ENCODE measurements at regions not wholly inside any gene's neighbourhood (a gene's known extent, or its start where the extent isn't known, plus 50 kb on each side); places are given as distances from the start of the nearest gene placed in this dataset.

DNA sequence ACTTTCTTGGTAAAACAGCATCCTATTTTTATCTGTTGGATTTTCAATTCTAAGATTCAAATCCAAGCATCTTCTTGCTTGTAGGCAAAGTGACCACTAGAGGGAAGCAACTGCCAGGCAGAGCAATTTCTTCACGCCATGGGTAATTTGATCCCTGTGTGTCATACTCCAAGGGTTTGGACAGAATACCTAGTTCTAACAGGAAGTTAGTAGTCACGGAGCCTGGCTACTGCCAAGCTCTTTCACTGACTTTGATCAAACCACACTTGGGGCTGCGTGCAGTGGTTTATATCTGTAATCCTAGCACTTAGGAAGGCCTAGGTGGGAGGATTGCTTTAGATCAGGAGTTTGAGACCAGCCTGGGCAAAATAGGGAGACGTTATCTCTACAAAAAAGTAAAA, 473.6 kb upstream of the TNC start:
- no peaks in the 10 kb centered on the region for H4K20me1 ChIP-seq (ENCODE audit: control insufficient read depth, insufficient read depth, insufficient read length)
- no peaks in the 10 kb centered on the region for H3K9me3 ChIP-seq (ENCODE audit: control insufficient read depth, low read depth, low read length)
- H2BK15ac ChIP-seq (ENCODE audit: low read depth, low read length) = no peak overlapping the region
- Mint-ChIP-seq H3K9me3 (no peaks in the 10 kb centered on the region), H3K4me3 (peak overlapping the region in 1 of 2 experiments; percentile 29; a peak in 1 of 5 replicates), H3K27me3 (ENCODE audit: low read depth) (no peaks in the 10 kb centered on the region), H3K36me3 (ENCODE audit: insufficient read depth in 1 of 3, low read depth in 3 of 3) (no peaks in the 10 kb centered on the region), H3K4me1 (peaks cover 14 to 17% of the 10 kb centered on the region in 2 experiments), H3K27ac (peak overlapping the region; percentile 79 to 99 (median 83); a peak in 6 of 7 replicates)
- H2AK5ac ChIP-seq (ENCODE audit: insufficient read length, low read length) = no peak overlapping the region
- H4K8ac ChIP-seq (replicated peaks; ENCODE audit: insufficient read length, low read depth, low read length) = no peak overlapping the region
- H3K56ac ChIP-seq (ENCODE audit: insufficient read length, low read depth, low read length) = no peak overlapping the region
- H3K23me2 ChIP-seq (ENCODE audit: insufficient read length, low read depth, low read length, poor library complexity, severe bottlenecking) = no peaks in the 10 kb centered on the region
- peak; percentile 80 for DNase-seq
- peak overlapping the region; percentile 13 for H3K4me2 ChIP-seq (ENCODE audit: insufficient read depth, insufficient read length, low read length)
- H3K27ac ChIP-seq (ENCODE audit: insufficient read length, low read depth, low read length) = no peak overlapping the region
- no peak overlapping the region for H4K91ac ChIP-seq (ENCODE audit: insufficient read length, low read depth, low read length)
- H3K27me3 ChIP-seq (ENCODE audit: insufficient read depth, low read length) = no peaks in the 10 kb centered on the region
- no peak overlapping the region for H2BK20ac ChIP-seq (ENCODE audit: low read depth, low read length, poor library complexity, severe bottlenecking)
- no peak overlapping the region for H3K14ac ChIP-seq (ENCODE audit: insufficient read depth, low read length)
- no peak overlapping the region for H3K18ac ChIP-seq (ENCODE audit: insufficient read length, low read depth, low read length)
- H4K5ac ChIP-seq (ENCODE audit: insufficient read length, low read depth, low read length) = no peak overlapping the region
- H3K4ac ChIP-seq (ENCODE audit: low read depth, low read length) = no peak overlapping the region
- no peaks in the 10 kb centered on the region for H3K79me2 ChIP-seq (ENCODE audit: insufficient read depth, low read length)
- no peak overlapping the region for H3T11ph ChIP-seq (ENCODE audit: low read length)
- H3K23ac ChIP-seq (ENCODE audit: insufficient read length, low read depth, low read length) = no peak overlapping the region
- H2BK5ac ChIP-seq (ENCODE audit: insufficient read length, low read length) = no peak overlapping the region
- H3K9ac ChIP-seq (ENCODE audit: extremely low read depth, insufficient read length, low read length) = no peak overlapping the region
- WGBS (ENCODE audit: extremely low coverage, insufficient read length, low lambda C conversion rate) = no CpG with 5 or more reads among the region's 4 CpGs
- H3K4me1 ChIP-seq (ENCODE audit: insufficient read depth, low read length) = peaks cover 6% of the 10 kb centered on the region; the same call in 1 of the 2 replicates
- TF ChIP-seq, protein P1, sequence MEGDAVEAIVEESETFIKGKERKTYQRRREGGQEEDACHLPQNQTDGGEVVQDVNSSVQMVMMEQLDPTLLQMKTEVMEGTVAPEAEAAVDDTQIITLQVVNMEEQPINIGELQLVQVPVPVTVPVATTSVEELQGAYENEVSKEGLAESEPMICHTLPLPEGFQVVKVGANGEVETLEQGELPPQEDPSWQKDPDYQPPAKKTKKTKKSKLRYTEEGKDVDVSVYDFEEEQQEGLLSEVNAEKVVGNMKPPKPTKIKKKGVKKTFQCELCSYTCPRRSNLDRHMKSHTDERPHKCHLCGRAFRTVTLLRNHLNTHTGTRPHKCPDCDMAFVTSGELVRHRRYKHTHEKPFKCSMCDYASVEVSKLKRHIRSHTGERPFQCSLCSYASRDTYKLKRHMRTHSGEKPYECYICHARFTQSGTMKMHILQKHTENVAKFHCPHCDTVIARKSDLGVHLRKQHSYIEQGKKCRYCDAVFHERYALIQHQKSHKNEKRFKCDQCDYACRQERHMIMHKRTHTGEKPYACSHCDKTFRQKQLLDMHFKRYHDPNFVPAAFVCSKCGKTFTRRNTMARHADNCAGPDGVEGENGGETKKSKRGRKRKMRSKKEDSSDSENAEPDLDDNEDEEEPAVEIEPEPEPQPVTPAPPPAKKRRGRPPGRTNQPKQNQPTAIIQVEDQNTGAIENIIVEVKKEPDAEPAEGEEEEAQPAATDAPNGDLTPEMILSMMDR (conservative IDR thresholded peaks at IDR 0.05) = peak; percentile 90
- H2AFZ ChIP-seq (ENCODE audit: low read length) = peak overlapping the region; percentile 93
- H2BK120ac ChIP-seq (ENCODE audit: low read depth, low read length, poor library complexity, severe bottlenecking) = no peak overlapping the region
- no peaks in the 10 kb centered on the region for H3K79me1 ChIP-seq (ENCODE audit: insufficient read depth, low read depth, low read length, poor library complexity, severe bottlenecking)
- H2BK12ac ChIP-seq (ENCODE audit: insufficient read length, low read depth, low read length) = no peak overlapping the region
